ENCODE measurements at regions not wholly inside any gene's neighbourhood (a gene's known extent, or its start where the extent isn't known, plus 50 kb on each side); places are given as distances from the start of the nearest gene placed in this dataset.
"Not testable (repeated sequence)": the region's sequence is repeated elsewhere in the genome, so short reads cannot be mapped to it uniquely, and the experiment has no call there.

GRCh38 chr10:78345515-78345914, 311.9 kb downstream of the RPS24 start:
- ATAC-seq; H3K9me3 Mint-ChIP-seq (ENCODE audit: low read depth); intact Hi-C loops (cut with DNase I, micrococcal nuclease); H3K4me1 Mint-ChIP-seq; H3K27ac Mint-ChIP-seq; H3K4me3 Mint-ChIP-seq; H3K27me3 Mint-ChIP-seq; DNase-seq; H3K36me3 Mint-ChIP-seq (ENCODE audit: low read depth); POLR2A ChIA-PET: not testable (repeated sequence)
- CTCF ChIA-PET: interaction anchor here (0.6 to 0.7 kb wide), 2 partner anchors 11 to 528 kb away, joined by 3 to 4 read pairs; no protein-coding TSS in a partner anchor

GRCh38 chr10:78346721-78347120, 313.1 kb downstream of the RPS24 start:
- H3K36me3 Mint-ChIP-seq (ENCODE audit: low read depth): no peaks in the 10 kb centered on the region
- intact Hi-C loops (cut with DNase I, micrococcal nuclease): no loop called here
- ChIA-PET POLR2A (no interaction called here), CTCF (no interaction called here)
- DNase-seq (no peak), ATAC-seq (no peak)
- no peaks in the 10 kb centered on the region for H3K9me3 Mint-ChIP-seq (ENCODE audit: low read depth)
- H3K4me1 Mint-ChIP-seq: no peaks in the 10 kb centered on the region
- H3K27me3 Mint-ChIP-seq: peaks cover 2% of the 10 kb centered on the region
- H3K4me3 Mint-ChIP-seq: no peak overlapping the region
- no peak overlapping the region for H3K27ac Mint-ChIP-seq

GRCh38 chr10:78348411-78349164, 314.9 kb downstream of the RPS24 start:
- intact Hi-C loops (cut with DNase I, micrococcal nuclease): no loop called here
- no peaks in the 10 kb centered on the region for H3K9me3 Mint-ChIP-seq (ENCODE audit: low read depth)
- H3K4me3 Mint-ChIP-seq: no peak overlapping the region
- no peak for ATAC-seq
- DNase-seq: no peak
- POLR2A ChIA-PET: interaction anchor here (0.6 kb wide), 1 partner anchor 19 kb away, joined by 5 read pairs; no protein-coding TSS in a partner anchor
- CTCF ChIA-PET: interaction anchor here (0.8 kb wide), 1 partner anchor 1107 kb away, joined by 3 read pairs; no protein-coding TSS in a partner anchor
- no peak overlapping the region for H3K27ac Mint-ChIP-seq
- no peaks in the 10 kb centered on the region for H3K4me1 Mint-ChIP-seq
- H3K27me3 Mint-ChIP-seq: peaks cover 4% of the 10 kb centered on the region
- H3K36me3 Mint-ChIP-seq (ENCODE audit: low read depth): no peaks in the 10 kb centered on the region

- H3K27me3 Mint-ChIP-seq: peaks cover 4% of the 10 kb centered on the region
Observed at GRCh38 chr10:78349165-78349516, 315.5 kb downstream of the RPS24 start.

GRCh38 chr10:78349911-78350663, 316.4 kb downstream of the RPS24 start:
- H3K4me3 Mint-ChIP-seq: no peak overlapping the region
- POLR2A ChIA-PET: no interaction called here

More at GRCh38 chr10:78349165-78349516, 315.5 kb downstream of the RPS24 start:
- H3K36me3 Mint-ChIP-seq (ENCODE audit: low read depth): no peaks in the 10 kb centered on the region
- no peaks in the 10 kb centered on the region for H3K4me1 Mint-ChIP-seq
- DNase-seq: no peak
- no peak for ATAC-seq
- ChIA-PET POLR2A (no interaction called here), CTCF (no interaction called here)
- no peak overlapping the region for H3K27ac Mint-ChIP-seq
- H3K9me3 Mint-ChIP-seq (ENCODE audit: low read depth): no peaks in the 10 kb centered on the region
- H3K4me3 Mint-ChIP-seq: no peak overlapping the region
- intact Hi-C loops (cut with DNase I, micrococcal nuclease): no loop called here

GRCh38 chr10:78351283-78351682, 317.6 kb downstream of the RPS24 start:
- no peaks in the 10 kb centered on the region for H3K36me3 Mint-ChIP-seq (ENCODE audit: low read depth)
- peaks cover 4% of the 10 kb centered on the region for H3K27me3 Mint-ChIP-seq
- ChIA-PET CTCF (no interaction called here), POLR2A (no interaction called here)
- H3K4me1 Mint-ChIP-seq: no peaks in the 10 kb centered on the region
- DNase-seq (no peak), ATAC-seq (no peak)
- no peak overlapping the region for H3K4me3 Mint-ChIP-seq
- H3K9me3 Mint-ChIP-seq (ENCODE audit: low read depth): no peaks in the 10 kb centered on the region
- no peak overlapping the region for H3K27ac Mint-ChIP-seq
- intact Hi-C loops (cut with DNase I, micrococcal nuclease): no loop called here

More at GRCh38 chr10:78349911-78350663, 316.4 kb downstream of the RPS24 start:
- Mint-ChIP-seq H3K27me3 (peaks cover 4% of the 10 kb centered on the region), H3K4me1 (no peaks in the 10 kb centered on the region), H3K36me3 (ENCODE audit: low read depth) (no peaks in the 10 kb centered on the region), H3K9me3 (ENCODE audit: low read depth) (no peaks in the 10 kb centered on the region), H3K27ac (no peak overlapping the region)
- CTCF ChIA-PET: no interaction called here
- intact Hi-C loops (cut with DNase I, micrococcal nuclease): no loop called here
- DNase-seq: no peak
- ATAC-seq: no peak

- no peaks in the 10 kb centered on the region for H3K4me1 Mint-ChIP-seq
- no peaks in the 10 kb centered on the region for H3K36me3 Mint-ChIP-seq (ENCODE audit: low read depth)
- ChIA-PET CTCF (no interaction called here), POLR2A (no interaction called here)
- no peaks in the 10 kb centered on the region for H3K9me3 Mint-ChIP-seq (ENCODE audit: low read depth)
- H3K4me3 Mint-ChIP-seq: no peak overlapping the region
- no peak for DNase-seq
- intact Hi-C loops (cut with DNase I, micrococcal nuclease): no loop called here
- ATAC-seq: no peak
- H3K27ac Mint-ChIP-seq: no peak overlapping the region
- peaks cover 2% of the 10 kb centered on the region for H3K27me3 Mint-ChIP-seq
Observed at GRCh38 chr10:78351809-78352208, 318.1 kb downstream of the RPS24 start.

GRCh38 chr10:78353636-78354035, 320.0 kb downstream of the RPS24 start:
- intact Hi-C loops (cut with DNase I, micrococcal nuclease): no loop called here
- CTCF ChIA-PET: interaction anchor here (0.6 kb wide), 1 partner anchor 308 kb away, joined by 3 read pairs; no protein-coding TSS in a partner anchor

GRCh38 chr10:78354101-78354500, 320.4 kb downstream of the RPS24 start:
- H3K27ac Mint-ChIP-seq: no peak overlapping the region
- CTCF ChIA-PET: interaction anchor here (0.6 kb wide), 1 partner anchor 308 kb away, joined by 3 read pairs; no protein-coding TSS in a partner anchor
- intact Hi-C loops (cut with DNase I, micrococcal nuclease): no loop called here
- ATAC-seq (no peak), DNase-seq (no peak)
- H3K4me3 Mint-ChIP-seq: no peak overlapping the region
- no peaks in the 10 kb centered on the region for H3K36me3 Mint-ChIP-seq (ENCODE audit: low read depth)
- POLR2A ChIA-PET: no interaction called here
- H3K4me1 Mint-ChIP-seq: no peaks in the 10 kb centered on the region
- peaks cover 2% of the 10 kb centered on the region for H3K27me3 Mint-ChIP-seq
- H3K9me3 Mint-ChIP-seq (ENCODE audit: low read depth): no peaks in the 10 kb centered on the region

More at GRCh38 chr10:78353636-78354035, 320.0 kb downstream of the RPS24 start:
- Mint-ChIP-seq H3K36me3 (ENCODE audit: low read depth) (no peaks in the 10 kb centered on the region), H3K27ac (no peak overlapping the region), H3K4me3 (no peak overlapping the region), H3K9me3 (ENCODE audit: low read depth) (no peaks in the 10 kb centered on the region), H3K4me1 (no peaks in the 10 kb centered on the region), H3K27me3 (peaks cover 2% of the 10 kb centered on the region)
- no peak for DNase-seq
- ATAC-seq: no peak
- POLR2A ChIA-PET: no interaction called here

GRCh38 chr10:78356291-78356900, 322.7 kb downstream of the RPS24 start:
- Mint-ChIP-seq H3K36me3 (ENCODE audit: low read depth) (no peaks in the 10 kb centered on the region), H3K9me3 (ENCODE audit: low read depth) (no peaks in the 10 kb centered on the region), H3K27ac (no peak overlapping the region), H3K27me3 (peaks cover 2% of the 10 kb centered on the region), H3K4me3 (no peak overlapping the region), H3K4me1 (peaks cover 6% of the 10 kb centered on the region)
- ChIA-PET POLR2A (no interaction called here), CTCF (no interaction called here)
- no peak for DNase-seq
- intact Hi-C loops (cut with DNase I, micrococcal nuclease): no loop called here
- ATAC-seq: no peak

GRCh38 chr10:78357141-78358063, 323.7 kb downstream of the RPS24 start:
- intact Hi-C loops (cut with DNase I, micrococcal nuclease): no loop called here
- no peak for ATAC-seq
- Mint-ChIP-seq H3K9me3 (ENCODE audit: low read depth) (no peaks in the 10 kb centered on the region), H3K4me3 (no peak overlapping the region), H3K27ac (no peak overlapping the region), H3K36me3 (ENCODE audit: low read depth) (no peaks in the 10 kb centered on the region), H3K27me3 (no peaks in the 10 kb centered on the region), H3K4me1 (peaks cover 15% of the 10 kb centered on the region)
- DNase-seq: no peak
- ChIA-PET POLR2A (no interaction called here), CTCF (no interaction called here)

All from activated CD4-positive, alpha-beta T cell treated with anti-CD3 and anti-CD28 coated beads for 36 hours (primary cell).